IMR-90 (cell line): ENCODE measurements at regions not wholly inside any gene's neighbourhood (a gene's known extent, or its start where the extent isn't known, plus 50 kb on each side); places are given as distances from the start of the nearest gene placed in this dataset.

ENCODE experiments used
- ATAC-seq: fragments of 200-7000 bp; cut with Tn5 transposase; 2 replicates; pipeline ENCODE4 v1.9.1; 2020; ENCODE audit warnings: low read depth, mild to moderate bottlenecking, moderate library complexity
- BruUV-seq: library from RNA; stranded (reverse); fragments of 400-500 nt; replicated peaks from 2 replicates; lab custom pipeline; 2021; lab: Mats Ljungman, UMichigan
- CTCF ChIA-PET: fragments of 300-600 bp; formaldehyde crosslinking; extraction: SDS; loops from one replicate; lab custom pipeline; 2021; ENCODE audit warnings: antibody characterized with exemption; lab: Yijun Ruan, JAX
- POLR2A ChIA-PET: fragments of 300-600 bp; sonication (Branson Sonifier 250); formaldehyde crosslinking; loops from one replicate; lab custom pipeline; 2022; ENCODE audit warnings: antibody characterized with exemption; ENCODE audit not compliant: unreplicated experiment; lab: Charles Lee
- DNase-seq: peaks from one replicate; pipeline ENCODE4 v3.0.0; 2013
- H2AFZ ChIP-seq: replicated peaks from 2 replicates; pipeline ENCODE3; 2013; ENCODE audit warnings: low read length, mild to moderate bottlenecking; ENCODE audit not compliant: poor library complexity
- H2AK5ac ChIP-seq: 2 replicates; pipeline ENCODE4 v1.6.1; 2013; ENCODE audit warnings: low read depth, low read length, inconsistent platforms
- H2AK9ac ChIP-seq: replicated peaks from 2 replicates; pipeline ENCODE3; 2013; ENCODE audit warnings: mild to moderate bottlenecking, low read depth, low read length, moderate library complexity; ENCODE audit not compliant: poor library complexity
- H2BK120ac ChIP-seq: 2 replicates; pipeline ENCODE4 v1.6.1; 2013; ENCODE audit warnings: low read depth, low read length, inconsistent platforms
- H2BK15ac ChIP-seq: 3 replicates; pipeline ENCODE4 v1.6.1; 2013; ENCODE audit warnings: low read depth, low read length, inconsistent platforms
- H2BK20ac ChIP-seq: 2 replicates; pipeline ENCODE4 v1.6.1; 2013; ENCODE audit warnings: low read depth, mild to moderate bottlenecking, inconsistent platforms, low read length, moderate library complexity
- H2BK5ac ChIP-seq: 2 replicates; pipeline ENCODE4 v1.6.1; 2013; ENCODE audit warnings: mild to moderate bottlenecking, low read depth, low read length, inconsistent platforms; ENCODE audit not compliant: poor library complexity, severe bottlenecking
- H3K14ac ChIP-seq: replicated peaks from 2 replicates; pipeline ENCODE4 v1.6.1; 2013; ENCODE audit warnings: low read depth, low read length, inconsistent platforms
- H3K18ac ChIP-seq: 2 replicates; pipeline ENCODE4 v1.6.1; 2013; ENCODE audit warnings: low read depth, low read length, control low read depth
- H3K23ac ChIP-seq: 2 replicates; pipeline ENCODE4 v1.6.1; 2013; ENCODE audit warnings: low read depth, low read length, inconsistent platforms
- H3K27ac ChIP-seq: 2 replicates; pipeline ENCODE4 v1.5.1; 2013; ENCODE audit warnings: mild to moderate bottlenecking, control low read depth, low read length; ENCODE audit not compliant: insufficient read depth
- H3K27me3 ChIP-seq: 2 replicates; pipeline ENCODE4 v1.6.1; 2013; ENCODE audit warnings: low read length; ENCODE audit not compliant: control insufficient read depth, insufficient read depth
- H3K36me3 ChIP-seq: 2 replicates; pipeline ENCODE4 v1.6.1; 2013; ENCODE audit warnings: low read length, mixed read lengths; ENCODE audit not compliant: control insufficient read depth, insufficient read depth
- H3K4ac ChIP-seq: 2 replicates; pipeline ENCODE4 v1.6.1; 2013; ENCODE audit warnings: low read depth, low read length, inconsistent platforms
- H3K4me1 ChIP-seq: 2 replicates; pipeline ENCODE4 v1.6.1; 2013; ENCODE audit warnings: low read length, mixed read lengths; ENCODE audit not compliant: control insufficient read depth, insufficient read depth
- H3K4me2 ChIP-seq: 2 replicates; pipeline ENCODE4 v1.6.1; 2013; ENCODE audit warnings: low read depth, mild to moderate bottlenecking, control low read depth, low read length, moderate library complexity
- H3K4me3 ChIP-seq: 2 replicates; pipeline ENCODE4 v1.5.1; 2013; ENCODE audit warnings: low read depth, mild to moderate bottlenecking, control low read depth, low read length, moderate library complexity; ENCODE audit not compliant: insufficient read depth
- H3K56ac ChIP-seq: 2 replicates; pipeline ENCODE4 v1.6.1; 2013; ENCODE audit warnings: low read length, inconsistent platforms; ENCODE audit not compliant: insufficient read depth; ENCODE audit errors: extremely low read depth
- H3K79me1 ChIP-seq, 2 experiments: 2 replicates each; pipeline ENCODE4 v1.6.1; 2013; ENCODE audit warnings: low read length in 2 of 2, inconsistent platforms in 1 of 2, low read depth in 1 of 2
- H3K9ac ChIP-seq: 2 replicates; pipeline ENCODE4 v1.6.1; 2013; ENCODE audit warnings: low read depth, low read length, control low read depth
- H3K9me1 ChIP-seq: 2 replicates; pipeline ENCODE4 v1.6.1; 2013; ENCODE audit warnings: low read length, inconsistent platforms; ENCODE audit not compliant: insufficient read depth
- H3K9me3 ChIP-seq: 2 replicates; pipeline ENCODE4 v1.6.1; 2013; ENCODE audit warnings: low read length; ENCODE audit not compliant: control insufficient read depth, insufficient read depth
- H4K20me1 ChIP-seq: 2 replicates; pipeline ENCODE4 v1.6.1; 2013; ENCODE audit warnings: low read length, inconsistent platforms; ENCODE audit not compliant: insufficient read depth
- H4K5ac ChIP-seq: 2 replicates; pipeline ENCODE4 v1.6.1; 2013; ENCODE audit warnings: mild to moderate bottlenecking, low read depth, low read length, control low read depth
- H4K8ac ChIP-seq, 2 experiments: 2 replicates each; pipeline ENCODE4 v1.6.1; 2013; ENCODE audit warnings: low read depth in 2 of 2, low read length in 2 of 2, control low read depth in 1 of 2, inconsistent platforms in 1 of 2
- H4K91ac ChIP-seq: 2 replicates; pipeline ENCODE4 v1.6.1; 2013; ENCODE audit warnings: low read depth, low read length, inconsistent platforms; ENCODE audit not compliant: insufficient read depth
- CHD1 ChIP-seq: IDR thresholded peaks from 2 replicates; pipeline ENCODE4 v1.6.1; 2012; ENCODE audit warnings: low read depth, low read length, improper control_type of control experiment
- FOS ChIP-seq: fragments of 150-350 bp; IDR thresholded peaks from 2 replicates; pipeline ENCODE4 v1.6.1; 2016; ENCODE audit warnings: low read depth, low read length
- NFE2L2 ChIP-seq: fragments of 150-350 bp; IDR thresholded peaks from 2 replicates; pipeline ENCODE4 v1.6.1; 2016; ENCODE audit warnings: low read depth, mild to moderate bottlenecking, low read length
- POLR2A ChIP-seq: IDR thresholded peaks from 2 replicates; pipeline ENCODE4 v1.6.1; 2012; ENCODE audit warnings: mild to moderate bottlenecking, low read depth, low read length
- WGBS, 2 experiments: methylation state at CpG; one replicate each; pipeline versions ENCODE4 v1.1.5 to v1.1.7; 2013; ENCODE audit warnings: missing lambda C conversion rate in 2 of 2; ENCODE audit not compliant: insufficient read length in 1 of 2; ENCODE audit errors: extremely low coverage in 2 of 2; 5-methylcytosine and 5-hydroxymethylcytosine counted together
- dilution Hi-C: fragments of 300-500 bp; cut with HindIII; formaldehyde crosslinking; loops from one replicate; pipeline ENCODE4 v1.14.3; 2018; ENCODE audit warnings: low sequenced_read_pairs; ENCODE audit not compliant: unreplicated experiment
- in situ Hi-C: fragments of 300-500 bp; cut with MboI; formaldehyde crosslinking; loops from 3 replicates; pipeline ENCODE4 v1.14.3; 2019; ENCODE audit warnings: low sequenced_read_pairs, inconsistent platforms, mixed read lengths
- intact Hi-C: fragments of 100-400 bp; cut with micrococcal nuclease; formaldehyde crosslinking; loops from 2 replicates; pipeline ENCODE4 v1.10.0; 2022

GRCh38 chr1:188906921-188907641, 1570.6 kb downstream of the BRINP3 start:
- Histone ChIP-seq H2AK5ac (no peak overlapping the region), H4K20me1 (no peaks in the 10 kb centered on the region), H4K5ac (no peak overlapping the region), H2BK20ac (no peak overlapping the region), H3K4me1 (no peaks in the 10 kb centered on the region), H4K91ac (no peak overlapping the region), H2BK5ac (no peak overlapping the region), H3K4me3 (no peak overlapping the region), H3K27ac (no peak overlapping the region), H2BK15ac (no peak overlapping the region), H3K79me1 (no peaks in the 10 kb centered on the region), H3K14ac (no peak overlapping the region), H3K56ac (no peak overlapping the region), H3K4me2 (no peak overlapping the region), H2BK120ac (no peak overlapping the region), H3K36me3 (no peaks in the 10 kb centered on the region), H3K9me3 (no peaks in the 10 kb centered on the region), H3K9ac (no peak overlapping the region), H3K27me3 (no peaks in the 10 kb centered on the region), H2AFZ (no peak overlapping the region), H4K8ac (no peak overlapping the region), H3K18ac (no peak overlapping the region), H3K9me1 (no peaks in the 10 kb centered on the region), H2AK9ac (no peak overlapping the region), H3K4ac (no peak overlapping the region), H3K23ac (no peak overlapping the region)
- no CpG with 5 or more reads among the region's 10 CpGs for WGBS, 2 experiments
- intact Hi-C loops (no loop called here), in situ Hi-C loops (no loop called here), dilution Hi-C loops (no loop called here)
- TF ChIP-seq POLR2A (no peak), CHD1 (no peak), NFE2L2 (no peak), FOS (no peak)
- DNase-seq (no peak), ATAC-seq (no peak)
- POLR2A ChIA-PET = no interaction called here
- no TSS peak for BruUV-seq
- CTCF ChIA-PET = interaction anchor here (0.6 to 1.0 kb wide), 2 partner anchors 9 to 776 kb away, joined by 3 to 5 read pairs; no protein-coding TSS in a partner anchor
